ENCODE measurements at regions not wholly inside any gene's neighbourhood (a gene's known extent, or its start where the extent isn't known, plus 50 kb on each side); places are given as distances from the start of the nearest gene placed in this dataset.

DNA sequence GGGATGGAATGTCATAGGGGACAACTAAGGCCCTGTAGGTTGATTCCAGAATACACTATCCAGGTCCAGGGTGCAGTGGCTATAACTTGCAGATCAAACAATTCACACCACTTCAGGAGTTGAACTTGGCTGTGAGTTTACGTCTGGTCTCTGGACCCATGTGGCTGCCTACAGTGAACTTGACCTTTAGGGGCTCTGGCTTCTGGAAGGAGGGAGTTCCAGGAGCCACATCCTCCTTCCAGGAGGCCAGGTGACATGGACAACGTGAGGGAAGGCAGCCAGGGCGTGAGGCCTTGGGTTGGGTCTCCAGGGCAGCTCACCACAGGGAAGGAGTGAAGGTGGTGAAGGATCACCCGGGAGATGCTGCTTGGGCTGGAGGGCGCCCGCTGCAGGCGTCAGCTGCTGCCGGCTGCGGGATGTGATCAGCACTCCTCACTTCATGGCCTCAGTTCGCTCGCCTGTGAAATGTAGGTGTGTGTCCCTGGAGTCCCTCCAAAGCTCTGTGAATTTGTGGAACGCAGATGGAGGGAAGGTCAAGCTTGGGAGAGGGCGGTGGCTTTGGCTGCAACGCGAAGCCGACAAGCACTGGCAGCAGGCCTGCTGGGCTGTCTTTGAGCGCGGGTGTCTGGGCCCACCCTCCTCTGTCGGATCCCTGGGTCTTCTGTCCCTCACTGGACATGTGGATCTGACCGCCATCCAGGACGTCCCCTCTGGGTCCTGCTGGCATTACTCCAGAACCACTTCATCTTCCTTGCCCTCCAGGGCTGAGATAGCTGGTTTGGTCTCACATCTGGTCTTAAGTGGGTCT lies 146.5 kb downstream of the GLI2 start:
- TF ChIP-seq, protein P1, sequence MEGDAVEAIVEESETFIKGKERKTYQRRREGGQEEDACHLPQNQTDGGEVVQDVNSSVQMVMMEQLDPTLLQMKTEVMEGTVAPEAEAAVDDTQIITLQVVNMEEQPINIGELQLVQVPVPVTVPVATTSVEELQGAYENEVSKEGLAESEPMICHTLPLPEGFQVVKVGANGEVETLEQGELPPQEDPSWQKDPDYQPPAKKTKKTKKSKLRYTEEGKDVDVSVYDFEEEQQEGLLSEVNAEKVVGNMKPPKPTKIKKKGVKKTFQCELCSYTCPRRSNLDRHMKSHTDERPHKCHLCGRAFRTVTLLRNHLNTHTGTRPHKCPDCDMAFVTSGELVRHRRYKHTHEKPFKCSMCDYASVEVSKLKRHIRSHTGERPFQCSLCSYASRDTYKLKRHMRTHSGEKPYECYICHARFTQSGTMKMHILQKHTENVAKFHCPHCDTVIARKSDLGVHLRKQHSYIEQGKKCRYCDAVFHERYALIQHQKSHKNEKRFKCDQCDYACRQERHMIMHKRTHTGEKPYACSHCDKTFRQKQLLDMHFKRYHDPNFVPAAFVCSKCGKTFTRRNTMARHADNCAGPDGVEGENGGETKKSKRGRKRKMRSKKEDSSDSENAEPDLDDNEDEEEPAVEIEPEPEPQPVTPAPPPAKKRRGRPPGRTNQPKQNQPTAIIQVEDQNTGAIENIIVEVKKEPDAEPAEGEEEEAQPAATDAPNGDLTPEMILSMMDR (IDR thresholded peaks at IDR 0.05), result no peak
- TF ChIP-seq POLR2AphosphoS5 (IDR thresholded peaks at IDR 0.05) (no peak), POLR2A (IDR thresholded peaks at IDR 0.05) (no peak)

Measured in upper lobe of left lung (tissue), 4 donors.